ENCODE measurements at regions not wholly inside any gene's neighbourhood (a gene's known extent, or its start where the extent isn't known, plus 50 kb on each side); places are given as distances from the start of the nearest gene placed in this dataset.

- intact Hi-C loops (cut with DNase I; ENCODE audit: low total_unique reads) = no loop called here
- no peak overlapping the region for H3K4me3 ChIP-seq
- no peak for TF ChIP-seq CTCF (IDR thresholded peaks at IDR 0.05)
- H3K4me1 ChIP-seq = no peaks in the 10 kb centered on the region
- no peaks in the 10 kb centered on the region for H3K36me3 ChIP-seq
- DNase-seq = peak in 1 of 2 donors; percentile 39
- no peak overlapping the region for H3K27ac ChIP-seq
- H3K9me3 ChIP-seq = no peaks in the 10 kb centered on the region
- peaks cover 0 to 8% of the 10 kb centered on the region in 2 donors for H3K27me3 ChIP-seq
Observed at GRCh38 chr1:4594286-4594991, 60.0 kb upstream of the AJAP1 start.

GRCh38 chr1:4595341-4596225, 58.8 kb upstream of the AJAP1 start:
- intact Hi-C loops (cut with DNase I; ENCODE audit: low total_unique reads) = no loop called here
- no peak for TF ChIP-seq CTCF (IDR thresholded peaks at IDR 0.05)
- no peaks in the 10 kb centered on the region for H3K36me3 ChIP-seq
- H3K4me1 ChIP-seq = no peaks in the 10 kb centered on the region
- no peaks in the 10 kb centered on the region for H3K9me3 ChIP-seq
- peak in 1 of 2 donors; percentile 42 for DNase-seq
- H3K27ac ChIP-seq = no peak overlapping the region
- no peak overlapping the region for H3K4me3 ChIP-seq
- peaks cover 0 to 13% of the 10 kb centered on the region in 2 donors for H3K27me3 ChIP-seq

- intact Hi-C loops (cut with DNase I; ENCODE audit: low total_unique reads) = no loop called here
- H3K27me3 ChIP-seq = peaks cover 0 to 18% of the 10 kb centered on the region in 2 donors
Observed at GRCh38 chr1:4596486-4596885, 57.9 kb upstream of the AJAP1 start.

GRCh38 chr1:4597020-4597419, 57.4 kb upstream of the AJAP1 start:
- intact Hi-C loops (cut with DNase I; ENCODE audit: low total_unique reads) = no loop called here
- no peak for DNase-seq
- H3K27me3 ChIP-seq = peaks cover 0 to 18% of the 10 kb centered on the region in 2 donors

More at GRCh38 chr1:4596486-4596885, 57.9 kb upstream of the AJAP1 start:
- Histone ChIP-seq H3K4me3 (no peak overlapping the region), H3K9me3 (no peaks in the 10 kb centered on the region), H3K4me1 (no peaks in the 10 kb centered on the region), H3K36me3 (no peaks in the 10 kb centered on the region), H3K27ac (no peak overlapping the region)
- no peak for TF ChIP-seq CTCF (IDR thresholded peaks at IDR 0.05)
- peak in 1 of 2 donors; percentile 48 for DNase-seq

GRCh38 chr1:4598561-4598960, 55.8 kb upstream of the AJAP1 start:
- peaks cover 0 to 23% of the 10 kb centered on the region in 2 donors for H3K27me3 ChIP-seq
- H3K9me3 ChIP-seq = no peaks in the 10 kb centered on the region
- TF ChIP-seq CTCF (IDR thresholded peaks at IDR 0.05) = no peak
- H3K4me1 ChIP-seq = no peaks in the 10 kb centered on the region
- DNase-seq = peak in 1 of 2 donors; percentile 17
- no peaks in the 10 kb centered on the region for H3K36me3 ChIP-seq
- no peak overlapping the region for H3K4me3 ChIP-seq
- no peak overlapping the region for H3K27ac ChIP-seq
- intact Hi-C loops (cut with DNase I; ENCODE audit: low total_unique reads) = no loop called here

More at GRCh38 chr1:4597020-4597419, 57.4 kb upstream of the AJAP1 start:
- no peak for TF ChIP-seq CTCF (IDR thresholded peaks at IDR 0.05)
- Histone ChIP-seq H3K36me3 (no peaks in the 10 kb centered on the region), H3K4me3 (no peak overlapping the region), H3K9me3 (no peaks in the 10 kb centered on the region), H3K27ac (no peak overlapping the region), H3K4me1 (no peaks in the 10 kb centered on the region)

All from tibial artery (tissue), 4 donors.